HG02970 (cell line): ENCODE measurements at regions not wholly inside any gene's neighbourhood (a gene's known extent, or its start where the extent isn't known, plus 50 kb on each side); places are given as distances from the start of the nearest gene placed in this dataset.
"Not testable (repeated sequence)": the region's sequence is repeated elsewhere in the genome, so short reads cannot be mapped to it uniquely, and the experiment has no call there.

Source experiments
- ATAC-seq: cut with Tn5 transposase; IDR thresholded peaks from one replicate; pipeline ENCODE4 v1.9.1; 2021; ENCODE audit warnings: mild to moderate bottlenecking, moderate library complexity, moderate number of reproducible peaks; ENCODE audit not compliant: unreplicated experiment, low FRiP score

DNA sequence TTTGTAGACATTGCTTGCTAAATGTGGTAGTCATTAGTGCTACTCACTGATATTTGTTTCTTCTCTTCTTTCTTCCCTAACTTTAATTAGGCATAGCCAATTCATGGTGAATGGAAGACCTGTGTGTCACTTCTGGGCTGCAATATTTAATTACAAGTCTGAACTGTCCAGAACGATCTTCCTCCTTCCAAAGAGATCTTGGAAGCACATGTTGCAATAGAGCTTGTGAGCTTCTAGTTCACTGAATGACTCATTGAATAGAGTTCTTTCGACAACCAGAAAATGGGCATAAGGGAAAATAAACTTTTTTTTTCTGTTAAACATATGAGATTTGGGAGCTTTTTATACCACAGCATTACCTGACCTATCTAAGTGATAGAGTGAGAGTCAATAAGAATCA, 1264.6 kb downstream of the PCDH9 start:
- ATAC-seq, result no peak

DNA sequence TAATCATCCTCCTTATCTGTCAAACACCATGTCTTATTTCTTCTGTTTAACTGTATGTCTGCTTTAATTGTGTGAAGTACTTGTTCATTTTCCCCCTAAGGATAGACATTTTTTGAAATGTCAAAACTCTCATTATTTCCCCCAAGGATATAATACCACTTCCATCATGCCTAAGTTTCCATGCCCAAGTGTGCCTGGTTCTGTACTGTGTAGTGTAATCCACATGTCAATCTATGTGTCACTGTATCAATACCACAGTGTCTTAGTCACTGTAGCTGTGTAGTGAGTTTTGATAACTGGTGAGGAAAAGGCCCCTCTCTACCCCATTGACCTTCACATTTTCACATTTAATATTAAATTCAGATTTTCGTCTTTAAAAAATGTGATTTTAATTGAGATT, 1265.5 kb downstream of the PCDH9 start:
- ATAC-seq, result no peak

DNA sequence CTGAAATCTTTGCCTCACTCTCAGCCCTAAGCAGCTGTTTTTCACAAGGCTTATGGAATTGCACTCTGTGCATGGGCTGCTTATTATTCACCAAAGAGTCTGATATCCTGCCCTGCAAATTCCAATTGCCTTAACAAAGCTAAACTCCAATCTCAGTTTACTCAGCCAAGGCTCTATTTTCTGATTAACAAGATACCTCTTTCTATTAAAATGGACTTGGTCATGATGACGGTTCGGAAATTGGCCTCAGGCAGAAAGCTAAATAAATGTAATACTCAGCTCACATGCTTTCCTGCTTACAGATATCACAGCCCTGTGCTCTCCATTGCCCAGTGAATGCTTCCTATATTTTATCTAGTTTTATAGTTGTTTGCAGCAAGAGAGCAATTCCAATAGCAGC, 1270.8 kb downstream of the PCDH9 start:
- ATAC-seq, result no peak

DNA sequence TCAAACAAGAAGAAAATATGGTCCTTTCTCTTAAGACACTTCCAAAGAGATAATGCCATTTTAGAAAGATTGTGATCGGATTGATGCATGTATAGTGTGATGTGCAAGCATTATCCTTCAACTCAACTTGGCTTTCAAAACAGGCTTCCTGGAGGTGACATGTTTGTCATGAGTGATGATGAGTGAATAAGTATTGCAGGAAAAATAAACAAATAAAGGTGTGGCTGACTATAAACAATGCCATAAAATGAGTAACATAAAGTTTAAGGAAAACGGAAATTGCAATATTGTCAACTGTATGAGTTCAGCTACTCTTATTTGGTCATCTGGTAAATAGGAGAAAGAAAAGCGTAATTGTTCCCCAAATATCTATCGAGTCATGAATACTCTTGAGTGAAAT, 1283.7 kb downstream of the PCDH9 start:
- ATAC-seq, result no peak

DNA sequence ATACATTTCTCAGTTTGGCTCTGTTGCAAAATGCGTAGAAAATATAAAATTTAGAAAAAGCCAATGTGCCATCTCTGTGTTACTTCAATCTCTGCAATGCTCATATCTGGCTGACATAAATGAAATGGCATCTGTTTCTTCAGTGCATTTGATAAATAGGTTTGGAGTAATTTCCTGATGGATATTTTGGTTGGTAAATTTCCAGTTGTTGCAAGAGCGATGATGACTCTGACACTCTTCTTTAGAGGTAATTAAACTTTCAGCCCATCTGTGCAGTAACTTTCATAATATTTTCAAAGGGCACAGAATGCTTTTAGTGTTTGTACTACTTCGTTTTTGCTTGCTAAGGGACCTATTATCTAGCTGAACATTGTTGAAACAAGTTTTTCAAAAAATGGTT, 1286.4 kb downstream of the PCDH9 start:
- ATAC-seq, result no peak

DNA sequence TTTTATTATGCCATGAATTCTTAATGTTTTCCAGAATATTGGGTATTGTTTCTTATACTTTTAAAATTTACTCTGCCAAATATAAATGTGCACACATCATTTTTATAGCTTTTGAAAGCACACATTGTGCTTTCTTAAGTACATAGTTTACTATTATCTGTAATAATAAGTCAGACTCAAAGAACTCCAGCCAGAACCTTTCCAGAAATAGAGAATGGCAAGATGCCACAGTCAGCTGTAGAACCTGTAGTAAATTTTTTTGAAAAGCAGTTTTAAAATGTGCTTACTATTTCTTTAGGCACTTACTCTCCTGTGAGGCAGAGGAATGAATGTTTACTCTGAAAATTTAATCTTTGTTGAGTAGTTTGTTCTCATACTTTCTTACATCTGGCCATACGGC, 1287.1 kb downstream of the PCDH9 start:
- ATAC-seq, result no peak

DNA sequence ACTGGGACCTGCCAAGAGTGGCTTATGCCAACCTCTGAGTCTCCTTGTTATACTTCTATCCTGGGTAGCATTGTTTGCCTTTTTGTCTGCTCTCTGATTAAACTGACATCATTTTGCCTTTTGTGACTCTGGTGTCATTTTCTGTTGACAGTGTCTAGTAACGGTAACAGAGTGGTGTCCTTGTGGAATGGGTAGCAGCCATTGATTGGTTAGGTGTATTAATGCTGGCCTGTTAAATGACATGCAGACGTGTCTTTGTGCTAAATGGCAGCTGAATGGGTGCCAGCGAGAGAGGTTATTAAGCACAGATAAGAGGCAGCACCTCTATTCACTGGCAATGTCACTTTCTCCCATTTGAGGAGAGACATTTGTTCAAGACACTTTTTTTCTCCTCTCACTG, 1289.4 kb downstream of the PCDH9 start:
- no peak for ATAC-seq

DNA sequence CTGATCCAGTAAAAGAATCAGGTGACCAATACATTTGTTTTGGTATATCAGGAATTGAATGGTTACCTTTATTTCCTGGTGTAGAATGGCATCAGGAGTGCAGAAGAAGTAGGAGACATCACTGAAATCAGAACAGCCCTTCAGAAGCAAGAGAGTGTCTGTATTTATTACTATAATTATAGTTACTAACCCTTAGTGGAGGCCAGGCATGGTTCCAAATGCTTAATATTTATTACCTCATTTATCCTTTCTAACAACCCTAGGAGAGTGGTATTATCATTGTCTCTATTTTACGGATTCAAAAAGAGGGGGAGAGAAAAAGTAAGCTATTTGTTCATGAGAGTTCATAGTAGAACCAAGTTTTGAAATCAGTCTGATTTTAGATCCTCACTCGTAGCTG, 1292.9 kb downstream of the PCDH9 start:
- no peak for ATAC-seq

DNA sequence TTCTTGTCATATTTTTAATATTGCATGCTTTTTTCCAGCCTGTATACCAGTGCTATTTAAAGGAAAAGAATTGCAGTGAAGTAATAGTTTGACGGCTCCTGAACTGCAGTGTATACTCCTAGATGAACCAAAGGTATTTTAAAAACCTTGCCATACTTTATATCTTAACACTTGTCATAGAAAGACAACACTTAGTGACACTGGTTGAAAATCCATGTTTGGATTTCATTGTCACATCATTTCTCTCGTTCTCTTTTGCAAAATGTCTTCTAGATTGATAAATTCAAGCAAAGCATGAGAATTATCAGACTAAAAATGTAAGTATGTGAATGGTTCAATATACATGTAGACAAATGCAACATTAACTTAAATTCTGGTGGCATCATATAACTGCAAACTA, 1293.9 kb downstream of the PCDH9 start:
- ATAC-seq, result no peak

DNA sequence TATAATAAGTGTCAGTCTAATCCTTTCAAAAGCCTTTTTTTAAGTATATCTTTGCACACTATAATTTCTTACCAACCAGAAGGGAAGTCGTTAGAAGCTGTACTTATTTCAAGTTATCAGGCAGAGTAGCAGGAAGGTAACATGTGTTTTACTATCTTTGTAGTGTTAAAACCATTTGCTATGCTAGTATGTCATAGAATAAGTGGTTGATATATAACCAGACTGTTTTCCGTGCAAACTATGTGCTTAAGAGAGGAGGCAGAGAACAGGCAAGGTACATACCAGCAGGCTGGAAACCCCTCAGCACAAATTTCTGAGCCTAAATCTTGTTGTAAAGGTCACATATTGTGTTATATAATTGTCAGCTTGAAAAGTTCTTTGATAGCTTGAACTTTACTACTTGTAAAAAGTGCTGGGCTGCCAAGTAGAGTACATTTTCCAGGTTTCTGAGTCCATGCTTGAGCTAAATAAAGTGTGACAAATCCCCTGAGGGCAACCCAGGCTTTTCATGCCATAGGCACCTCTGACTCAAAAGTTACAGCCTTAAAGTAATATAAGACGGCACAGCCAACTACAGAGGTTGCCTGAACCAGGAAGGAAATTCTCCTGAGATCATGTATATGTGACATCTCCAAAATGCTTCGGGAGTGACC, 1297.4 kb downstream of the PCDH9 start:
- ATAC-seq, result no peak

DNA sequence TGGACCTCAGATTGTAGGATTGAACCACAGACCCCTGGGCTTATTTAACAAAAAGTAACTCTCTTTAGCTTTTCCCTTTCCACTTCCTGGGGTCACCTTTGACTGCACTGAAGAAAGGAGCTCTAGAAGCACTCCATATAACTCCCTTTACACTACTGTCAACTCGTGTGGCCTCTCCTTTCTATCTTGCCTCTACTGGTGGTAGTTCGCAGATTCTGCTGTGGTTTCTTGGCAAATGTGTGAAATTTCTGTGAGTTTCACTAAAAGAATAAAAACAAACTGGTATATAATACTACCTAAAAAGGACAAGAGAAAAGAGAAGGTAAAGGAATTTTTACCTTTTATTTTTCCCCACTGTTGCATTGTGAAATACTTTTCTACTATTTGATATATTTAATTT, 1298.1 kb downstream of the PCDH9 start:
- ATAC-seq, result no peak

DNA sequence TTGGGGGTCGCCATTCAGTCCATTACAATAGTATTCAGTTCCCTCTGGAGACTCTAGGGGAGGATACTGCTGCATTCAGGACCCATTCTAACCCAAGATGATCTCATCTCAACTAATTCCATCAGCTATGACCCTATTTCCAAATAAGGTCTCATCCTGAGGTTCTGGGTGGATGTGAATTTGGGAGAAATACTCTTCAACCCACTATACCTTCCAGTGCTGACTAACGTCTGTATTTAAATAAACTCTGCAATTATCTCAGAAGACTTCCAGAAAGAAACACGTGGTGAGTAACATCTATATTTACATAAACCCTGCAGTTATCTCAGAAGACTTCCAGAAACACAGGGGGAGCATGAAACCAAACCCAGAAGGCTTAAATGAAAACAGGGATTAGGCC, 1300.7 kb downstream of the PCDH9 start:
- ATAC-seq, result no peak

DNA sequence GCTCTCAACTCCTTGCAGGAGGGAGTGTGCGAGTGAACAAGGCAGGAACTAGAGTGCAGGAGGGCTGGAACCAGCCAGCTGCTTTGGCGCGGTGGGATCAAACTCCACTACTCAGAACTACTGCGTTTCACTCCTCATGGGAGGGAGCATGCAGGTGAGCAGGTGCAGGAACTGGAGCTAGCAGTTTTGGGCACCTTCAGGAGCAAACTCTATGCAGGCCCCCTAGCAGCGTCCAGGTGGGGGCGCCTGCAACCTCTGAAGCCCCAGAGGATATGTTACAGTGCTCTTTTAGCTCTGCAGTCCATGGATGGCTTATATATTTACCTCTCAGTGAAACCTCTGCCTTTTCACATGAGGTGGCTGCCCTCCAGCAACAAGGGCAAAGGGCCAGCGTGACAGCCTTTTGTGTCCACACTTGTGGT, 1303.4 kb downstream of the PCDH9 start:
- ATAC-seq, result no peak

DNA sequence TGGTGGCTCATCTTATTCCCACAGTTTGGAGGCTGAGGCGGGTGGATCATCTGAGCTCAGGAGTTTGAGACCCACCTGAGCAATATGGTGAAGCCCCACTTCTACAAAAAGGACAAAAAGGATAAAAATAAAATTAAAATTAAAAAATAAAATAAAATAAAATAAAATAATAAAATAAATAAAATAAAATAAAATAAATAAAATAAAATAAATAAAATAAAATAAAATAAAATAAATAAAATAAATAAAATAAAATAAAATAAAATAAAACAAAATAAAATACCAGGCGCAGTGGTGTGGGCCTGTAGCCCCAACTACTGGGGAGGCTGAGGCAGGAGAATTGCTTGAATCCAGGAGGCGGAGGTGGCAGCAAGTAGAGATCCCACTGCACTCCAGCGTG, 1307.3 kb downstream of the PCDH9 start:
- ATAC-seq, result not testable (repeated sequence)

DNA sequence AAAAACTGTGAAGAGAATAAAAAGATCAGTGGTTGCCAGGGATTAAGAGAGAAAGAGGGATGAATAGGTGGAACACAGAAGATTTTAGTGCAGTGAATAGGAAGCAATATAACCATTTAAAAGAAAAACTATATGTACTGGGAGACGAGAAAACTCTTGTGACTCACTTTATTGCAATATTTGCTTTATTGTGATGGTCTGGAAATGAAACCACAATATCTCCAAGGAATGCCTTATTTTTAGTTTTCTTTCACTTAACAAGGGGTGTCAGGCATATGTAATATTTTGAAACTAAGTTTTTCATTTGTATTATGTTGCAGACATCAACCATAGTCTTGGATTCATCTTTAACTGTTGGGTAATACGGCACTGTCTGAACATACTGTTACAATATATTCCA, 1308.2 kb downstream of the PCDH9 start:
- ATAC-seq, result no peak

DNA sequence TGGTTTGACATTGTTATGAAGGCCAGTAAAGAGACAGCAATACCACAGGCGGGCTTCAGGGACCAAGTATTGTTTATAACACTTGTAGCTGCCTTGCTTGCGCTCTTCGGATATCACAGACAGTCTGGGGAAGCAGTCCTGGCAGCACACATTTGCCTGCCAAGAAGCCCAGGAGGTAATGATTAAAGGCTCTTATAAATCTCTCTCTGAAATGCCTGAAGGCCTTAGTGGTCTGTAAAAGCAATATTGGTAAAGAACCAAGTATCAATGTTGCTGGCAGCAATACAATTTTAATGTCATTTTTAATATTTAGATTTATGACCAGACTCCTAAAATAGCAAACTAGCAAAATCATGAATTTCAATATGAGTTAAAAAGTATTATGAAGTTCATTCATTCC, 1312.4 kb downstream of the PCDH9 start:
- no peak for ATAC-seq

DNA sequence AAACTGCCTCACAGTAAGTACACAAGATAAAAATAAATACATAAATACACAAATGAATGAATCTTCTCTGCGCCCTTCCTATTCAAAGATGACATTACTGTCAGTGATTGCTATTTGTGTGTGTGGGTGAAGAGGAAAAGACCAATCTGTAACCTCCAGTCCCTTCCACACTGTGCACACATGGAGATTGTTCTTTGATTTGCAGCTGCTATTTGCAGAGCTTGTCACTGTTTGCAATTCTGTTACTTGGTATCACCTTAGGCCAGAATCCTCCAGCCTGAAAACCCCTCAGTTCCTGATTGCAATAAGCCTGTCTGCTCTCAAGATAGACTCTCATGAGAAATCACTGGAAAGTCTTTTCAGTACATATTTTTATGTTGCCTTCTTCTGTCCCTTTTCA, 1314.9 kb downstream of the PCDH9 start:
- no peak for ATAC-seq

DNA sequence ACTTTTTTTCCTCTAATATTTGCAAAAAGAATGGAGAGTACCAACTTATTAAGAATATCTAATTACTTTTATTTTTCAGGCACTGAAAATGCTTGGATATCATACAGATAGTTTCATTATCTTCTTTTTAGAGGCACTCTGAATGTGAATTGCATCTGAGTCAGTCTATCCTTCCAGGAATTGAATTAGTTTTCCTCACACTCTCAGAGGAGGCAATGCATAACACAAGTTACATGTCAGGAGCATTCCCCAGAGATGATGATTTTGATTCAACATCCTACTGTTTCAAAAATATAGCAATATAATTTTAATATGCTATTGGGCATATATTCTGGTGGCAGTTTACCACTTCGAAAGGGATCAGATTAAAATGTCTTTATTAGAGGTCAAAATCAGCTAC, 1315.4 kb downstream of the PCDH9 start:
- ATAC-seq, result no peak

DNA sequence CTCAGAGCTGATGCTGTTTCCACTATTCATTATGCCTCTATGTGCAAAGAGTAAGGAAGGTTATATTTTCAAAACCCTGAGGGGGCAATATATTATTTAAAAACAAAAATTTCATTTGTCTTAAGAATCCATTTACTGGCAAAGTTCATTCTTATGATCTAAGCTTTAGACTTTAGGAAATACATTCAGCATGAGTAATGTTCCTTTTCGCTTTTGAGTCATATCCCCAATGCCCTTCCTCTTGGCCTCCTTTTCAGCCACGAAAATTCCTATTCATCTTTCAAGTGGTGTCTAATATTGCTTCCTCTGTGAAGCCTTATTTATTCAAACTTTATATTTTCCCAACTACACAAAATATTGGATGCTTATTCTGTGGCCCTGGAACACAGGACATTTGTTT, 1317.0 kb downstream of the PCDH9 start:
- no peak for ATAC-seq

DNA sequence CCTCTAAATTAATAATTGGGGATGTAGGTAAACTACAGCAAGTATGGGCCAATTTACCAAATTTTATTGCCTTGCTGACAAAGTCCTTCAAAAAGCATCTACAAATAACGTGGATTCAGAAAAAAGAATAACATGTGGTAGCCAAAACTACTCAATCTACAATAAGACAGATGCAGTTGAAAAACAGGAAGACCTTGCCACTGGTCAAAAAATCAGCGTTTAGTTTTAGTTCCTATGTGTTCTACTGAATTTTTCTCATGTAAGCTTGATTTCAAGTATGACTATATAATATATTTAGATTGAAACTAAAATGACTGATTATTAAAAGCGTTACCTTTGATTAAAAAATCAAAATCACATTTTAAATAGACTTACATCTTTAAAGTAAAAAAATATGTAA, 1317.6 kb downstream of the PCDH9 start:
- no peak for ATAC-seq

DNA sequence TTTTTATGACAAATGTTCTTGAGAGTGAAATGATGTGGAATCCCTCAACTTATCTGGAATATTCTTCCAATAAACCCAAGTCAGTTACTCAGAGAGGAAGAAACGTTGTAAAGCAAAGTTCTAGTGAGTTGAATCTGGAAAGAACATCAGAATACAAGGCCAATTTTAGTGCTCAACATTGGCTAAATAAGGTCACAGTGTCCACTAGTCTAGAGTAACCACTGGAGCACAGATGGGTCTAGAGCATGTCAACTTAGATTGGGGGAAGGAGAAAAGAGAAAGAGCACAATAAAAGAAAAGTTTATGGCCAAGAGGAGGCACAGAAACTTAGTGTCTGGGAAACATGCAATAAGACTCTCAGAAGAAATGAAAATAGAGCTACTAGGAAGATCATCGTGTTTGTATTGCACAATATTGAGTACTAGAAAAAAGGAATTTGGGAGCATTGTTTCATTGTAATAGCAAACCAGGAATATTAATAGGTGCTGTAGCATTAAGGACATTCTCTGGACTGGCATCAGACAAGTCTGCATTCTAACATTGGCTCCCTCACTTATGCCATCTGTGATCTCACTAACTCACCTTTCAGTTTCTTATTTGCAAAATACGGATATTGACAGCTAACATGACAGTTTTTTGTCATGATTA, 1318.5 kb downstream of the PCDH9 start:
- no peak for ATAC-seq

DNA sequence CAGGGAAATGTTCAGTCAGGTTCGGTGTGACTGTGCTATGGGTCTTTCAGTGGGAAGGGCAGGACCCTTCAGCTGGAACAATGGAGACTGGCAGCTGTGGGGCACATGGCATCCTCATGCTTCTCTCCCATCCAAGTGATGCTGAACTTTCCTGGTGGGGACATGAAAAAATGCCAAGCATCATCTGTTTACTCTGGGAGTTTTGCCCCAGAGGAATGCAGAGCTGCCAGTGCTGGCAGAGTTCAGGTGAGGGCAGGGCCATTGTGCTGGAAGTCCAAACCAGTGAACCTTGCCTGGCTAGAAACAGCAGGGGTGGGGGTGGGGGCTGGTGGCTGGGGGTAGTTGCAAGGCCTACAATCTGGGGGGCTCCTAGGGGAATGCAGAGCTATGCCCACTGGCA, 1320.6 kb downstream of the PCDH9 start:
- no peak for ATAC-seq
